ENCODE measurements at regions not wholly inside any gene's neighbourhood (a gene's known extent, or its start where the extent isn't known, plus 50 kb on each side); places are given as distances from the start of the nearest gene placed in this dataset.

GRCh38 chrX:76850851-76851250 is 423.3 kb downstream of the MAGEE1 start:
- H3K4me1 ChIP-seq (ENCODE audit: control insufficient read depth, insufficient read depth, low read depth, low read length), result no peaks in the 10 kb centered on the region
- H3K14ac ChIP-seq (ENCODE audit: low read length in 2 of 2), result no peak overlapping the region
- H3K9me3 ChIP-seq (ENCODE audit: control insufficient read depth, low read length), result peaks cover 23% of the 10 kb centered on the region
- no peaks in the 10 kb centered on the region for H3K36me3 ChIP-seq (ENCODE audit: control insufficient read depth in 1 of 2, insufficient read depth in 2 of 2, low read depth in 1 of 2, low read length in 2 of 2)
- no peak for DNase-seq
- no peaks in the 10 kb centered on the region for H3K79me1 ChIP-seq (replicated peaks; ENCODE audit: low read length, poor library complexity, severe bottlenecking)
- no peak overlapping the region for H3K18ac ChIP-seq (ENCODE audit: low read depth in 1 of 2, low read length in 2 of 2)
- H2BK12ac ChIP-seq (ENCODE audit: low read length in 2 of 2), result no peak overlapping the region
- H2BK120ac ChIP-seq (ENCODE audit: low read depth, low read length), result no peak overlapping the region
- H3K23ac ChIP-seq (ENCODE audit: low read length in 2 of 2), result no peak overlapping the region
- H2BK15ac ChIP-seq (ENCODE audit: low read depth, poor library complexity, severe bottlenecking), result no peak overlapping the region
- no peak overlapping the region for H4K8ac ChIP-seq (ENCODE audit: low read length)
- no peak overlapping the region for H3K4ac ChIP-seq (ENCODE audit: low read depth in 1 of 2, low read length in 2 of 2)
- no peaks in the 10 kb centered on the region for H3K27me3 ChIP-seq (ENCODE audit: control insufficient read depth in 1 of 2, insufficient read depth in 1 of 2, low read length in 2 of 2)
- no peak overlapping the region for H2AK5ac ChIP-seq (ENCODE audit: low read length, severe bottlenecking)
- no peak overlapping the region for H3K4me2 ChIP-seq (ENCODE audit: low read length, poor library complexity, severe bottlenecking)
- H2AFZ ChIP-seq (ENCODE audit: low read depth, low read length), result no peak overlapping the region
- H4K91ac ChIP-seq (ENCODE audit: low read length), result no peak overlapping the region
- H3K4me3 ChIP-seq (ENCODE audit: insufficient read depth in 1 of 2, low read depth in 1 of 2, low read length in 2 of 2), result no peak overlapping the region
- no peak overlapping the region for H3K27ac ChIP-seq (ENCODE audit: low read length, poor library complexity, severe bottlenecking)
- H3K9ac ChIP-seq (ENCODE audit: low read length), result no peak overlapping the region
- WGBS, result 15% methylated on average over 4 of the region's 4 CpGs
- no peak overlapping the region for H2BK5ac ChIP-seq (ENCODE audit: low read depth, low read length, poor library complexity, severe bottlenecking)

- no peaks in the 10 kb centered on the region for H3K36me3 ChIP-seq (ENCODE audit: control insufficient read depth in 1 of 2, insufficient read depth in 2 of 2, low read depth in 1 of 2, low read length in 2 of 2)
- H3K4me3 ChIP-seq (ENCODE audit: insufficient read depth in 1 of 2, low read depth in 1 of 2, low read length in 2 of 2), result no peak overlapping the region
- no peaks in the 10 kb centered on the region for H3K4me1 ChIP-seq (ENCODE audit: control insufficient read depth, insufficient read depth, low read depth, low read length)
- H3K23ac ChIP-seq (ENCODE audit: low read length in 2 of 2), result no peak overlapping the region
- H3K79me1 ChIP-seq (replicated peaks; ENCODE audit: low read length, poor library complexity, severe bottlenecking), result no peaks in the 10 kb centered on the region
- no peak for DNase-seq
- H2AFZ ChIP-seq (ENCODE audit: low read depth, low read length), result no peak overlapping the region
- H4K91ac ChIP-seq (ENCODE audit: low read length), result no peak overlapping the region
- no peak overlapping the region for H2BK12ac ChIP-seq (ENCODE audit: low read length in 2 of 2)
- no peak overlapping the region for H2BK5ac ChIP-seq (ENCODE audit: low read depth, low read length, poor library complexity, severe bottlenecking)
- H3K9ac ChIP-seq (ENCODE audit: low read length), result no peak overlapping the region
- no peaks in the 10 kb centered on the region for H3K27me3 ChIP-seq (ENCODE audit: control insufficient read depth in 1 of 2, insufficient read depth in 1 of 2, low read length in 2 of 2)
- H2BK15ac ChIP-seq (ENCODE audit: low read depth, poor library complexity, severe bottlenecking), result no peak overlapping the region
- H3K14ac ChIP-seq (ENCODE audit: low read length in 2 of 2), result no peak overlapping the region
- no peak overlapping the region for H3K27ac ChIP-seq (ENCODE audit: low read length, poor library complexity, severe bottlenecking)
- H3K9me3 ChIP-seq (ENCODE audit: control insufficient read depth, low read length), result peaks cover 9% of the 10 kb centered on the region
- WGBS, result no CpG with 5 or more reads among the region's 1 CpG
- no peak overlapping the region for H3K4me2 ChIP-seq (ENCODE audit: low read length, poor library complexity, severe bottlenecking)
- H3K4ac ChIP-seq (ENCODE audit: low read depth in 1 of 2, low read length in 2 of 2), result no peak overlapping the region
- no peak overlapping the region for H3K18ac ChIP-seq (ENCODE audit: low read depth in 1 of 2, low read length in 2 of 2)
- H2AK5ac ChIP-seq (ENCODE audit: low read length, severe bottlenecking), result no peak overlapping the region
- no peak overlapping the region for H4K8ac ChIP-seq (ENCODE audit: low read length)
- H2BK120ac ChIP-seq (ENCODE audit: low read depth, low read length), result no peak overlapping the region
Measured at GRCh38 chrX:76862509-76862908, 435.0 kb downstream of the MAGEE1 start.

GRCh38 chrX:76893930-76894329 is 466.4 kb downstream of the MAGEE1 start:
- WGBS, result 86% methylated on average over 1 of the region's 2 CpGs

GRCh38 chrX:76915836-76916235 is 488.3 kb downstream of the MAGEE1 start:
- Histone ChIP-seq H3K4ac (ENCODE audit: low read depth in 1 of 2, low read length in 2 of 2) (no peak overlapping the region), H2BK15ac (ENCODE audit: low read depth, poor library complexity, severe bottlenecking) (no peak overlapping the region), H3K9ac (ENCODE audit: low read length) (no peak overlapping the region), H4K91ac (ENCODE audit: low read length) (no peak overlapping the region), H3K4me2 (ENCODE audit: low read length, poor library complexity, severe bottlenecking) (no peak overlapping the region), H3K9me3 (ENCODE audit: control insufficient read depth, low read length) (no peaks in the 10 kb centered on the region), H2BK12ac (ENCODE audit: low read length in 2 of 2) (no peak overlapping the region), H3K79me1 (replicated peaks; ENCODE audit: low read length, poor library complexity, severe bottlenecking) (no peaks in the 10 kb centered on the region), H2AK5ac (ENCODE audit: low read length, severe bottlenecking) (no peak overlapping the region), H4K8ac (ENCODE audit: low read length) (no peak overlapping the region), H3K4me1 (ENCODE audit: control insufficient read depth, insufficient read depth, low read depth, low read length) (no peaks in the 10 kb centered on the region), H3K14ac (ENCODE audit: low read length in 2 of 2) (no peak overlapping the region), H3K4me3 (ENCODE audit: insufficient read depth in 1 of 2, low read depth in 1 of 2, low read length in 2 of 2) (no peak overlapping the region), H3K27ac (ENCODE audit: low read length, poor library complexity, severe bottlenecking) (no peak overlapping the region), H2BK5ac (ENCODE audit: low read depth, low read length, poor library complexity, severe bottlenecking) (no peak overlapping the region), H3K23ac (ENCODE audit: low read length in 2 of 2) (no peak overlapping the region), H2AFZ (ENCODE audit: low read depth, low read length) (no peak overlapping the region), H3K18ac (ENCODE audit: low read depth in 1 of 2, low read length in 2 of 2) (no peak overlapping the region), H3K27me3 (ENCODE audit: control insufficient read depth in 1 of 2, insufficient read depth in 1 of 2, low read length in 2 of 2) (no peaks in the 10 kb centered on the region), H2BK120ac (ENCODE audit: low read depth, low read length) (no peak overlapping the region), H3K36me3 (ENCODE audit: control insufficient read depth in 1 of 2, insufficient read depth in 2 of 2, low read depth in 1 of 2, low read length in 2 of 2) (no peaks in the 10 kb centered on the region)
- DNase-seq, result no peak
- 56% methylated on average over 1 of the region's 4 CpGs for WGBS

More at GRCh38 chrX:76893930-76894329, 466.4 kb downstream of the MAGEE1 start:
- Histone ChIP-seq H3K23ac (ENCODE audit: low read length in 2 of 2) (no peak overlapping the region), H3K14ac (ENCODE audit: low read length in 2 of 2) (no peak overlapping the region), H3K4me2 (ENCODE audit: low read length, poor library complexity, severe bottlenecking) (no peak overlapping the region), H3K4me3 (ENCODE audit: insufficient read depth in 1 of 2, low read depth in 1 of 2, low read length in 2 of 2) (no peak overlapping the region), H2BK5ac (ENCODE audit: low read depth, low read length, poor library complexity, severe bottlenecking) (no peak overlapping the region), H3K9ac (ENCODE audit: low read length) (no peak overlapping the region), H3K27me3 (ENCODE audit: control insufficient read depth in 1 of 2, insufficient read depth in 1 of 2, low read length in 2 of 2) (no peaks in the 10 kb centered on the region), H2AK5ac (ENCODE audit: low read length, severe bottlenecking) (no peak overlapping the region), H3K4ac (ENCODE audit: low read depth in 1 of 2, low read length in 2 of 2) (no peak overlapping the region), H2BK15ac (ENCODE audit: low read depth, poor library complexity, severe bottlenecking) (no peak overlapping the region), H3K4me1 (ENCODE audit: control insufficient read depth, insufficient read depth, low read depth, low read length) (no peaks in the 10 kb centered on the region), H3K36me3 (ENCODE audit: control insufficient read depth in 1 of 2, insufficient read depth in 2 of 2, low read depth in 1 of 2, low read length in 2 of 2) (no peaks in the 10 kb centered on the region), H4K91ac (ENCODE audit: low read length) (no peak overlapping the region), H4K8ac (ENCODE audit: low read length) (no peak overlapping the region), H2BK120ac (ENCODE audit: low read depth, low read length) (no peak overlapping the region), H3K79me1 (replicated peaks; ENCODE audit: low read length, poor library complexity, severe bottlenecking) (no peaks in the 10 kb centered on the region), H3K9me3 (ENCODE audit: control insufficient read depth, low read length) (no peaks in the 10 kb centered on the region), H2AFZ (ENCODE audit: low read depth, low read length) (no peak overlapping the region), H2BK12ac (ENCODE audit: low read length in 2 of 2) (no peak overlapping the region), H3K27ac (ENCODE audit: low read length, poor library complexity, severe bottlenecking) (no peak overlapping the region), H3K18ac (ENCODE audit: low read depth in 1 of 2, low read length in 2 of 2) (no peak overlapping the region)
- DNase-seq, result no peak

Data from mesenchymal stem cell (in vitro differentiated cells and primary cell).